Retinal pigment epithelial cell (primary cell): ENCODE measurements at regions not wholly inside any gene's neighbourhood (a gene's known extent, or its start where the extent isn't known, plus 50 kb on each side); places are given as distances from the start of the nearest gene placed in this dataset.
"Not testable (repeated sequence)": the region's sequence is repeated elsewhere in the genome, so short reads cannot be mapped to it uniquely, and the experiment has no call there.

ENCODE experiments used
- DNase-seq: peaks from one replicate; pipeline ENCODE4 v3.0.0-alpha.2; 2010; ENCODE audit warnings: low read depth
- H3K4me3 ChIP-seq: 2 replicates; pipeline ENCODE4 v1.5.1; 2011; ENCODE audit warnings: mild to moderate bottlenecking, low read length, control low read depth, moderate library complexity
- CTCF ChIP-seq: conservative IDR thresholded peaks from 2 replicates; pipeline ENCODE4 v1.5.1; 2011; ENCODE audit warnings: low read depth, low read length, control low read depth, inconsistent platforms

DNA sequence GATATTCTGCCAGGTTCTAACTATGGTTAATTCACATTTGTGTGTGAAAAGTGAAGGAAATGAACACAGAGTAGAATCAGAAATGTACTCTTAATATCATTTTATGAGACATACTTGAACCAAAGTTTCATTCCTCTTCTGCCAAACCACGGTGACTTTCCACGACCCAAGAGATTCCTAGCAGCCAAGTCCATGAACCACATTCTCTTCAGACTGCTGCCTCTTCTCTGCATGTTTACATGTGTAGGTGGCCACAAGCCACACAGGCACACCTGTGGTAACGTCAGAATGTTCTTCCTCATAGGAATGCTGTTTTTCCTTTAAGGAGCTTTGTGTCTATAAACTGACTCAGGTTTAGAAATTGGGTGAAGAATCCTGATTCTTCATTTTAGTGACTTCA is 1411.2 kb downstream of the RAPGEF2 start:
- no peak for TF ChIP-seq CTCF
- H3K4me3 ChIP-seq, result no peak overlapping the region
- no peak for DNase-seq

DNA sequence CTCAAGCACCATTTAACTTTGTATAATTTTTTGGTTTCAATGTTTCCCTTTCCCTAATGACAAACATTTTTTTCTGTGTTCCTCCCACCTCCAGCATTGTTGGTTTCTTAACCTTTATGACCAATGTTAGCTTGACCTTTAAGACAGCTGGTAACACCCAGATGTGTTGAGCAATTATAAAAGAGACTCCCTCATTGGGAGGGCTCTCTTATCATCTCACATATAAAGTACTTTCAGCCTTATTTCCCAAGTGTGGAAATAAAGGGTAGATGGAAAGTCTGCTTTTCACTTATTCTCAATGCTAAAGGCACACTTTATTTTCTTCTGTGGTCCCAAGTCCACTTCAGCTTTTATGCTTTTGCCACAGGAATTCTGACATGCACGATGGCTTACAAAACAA is 1420.4 kb downstream of the RAPGEF2 start:
- TF ChIP-seq CTCF, result no peak
- no peak overlapping the region for H3K4me3 ChIP-seq
- no peak for DNase-seq

GRCh38 chr4:160537681-160538080 is 1434.8 kb downstream of the RAPGEF2 start:
- DNase-seq, result no peak
- no peak overlapping the region for H3K4me3 ChIP-seq
- TF ChIP-seq CTCF, result no peak

DNA sequence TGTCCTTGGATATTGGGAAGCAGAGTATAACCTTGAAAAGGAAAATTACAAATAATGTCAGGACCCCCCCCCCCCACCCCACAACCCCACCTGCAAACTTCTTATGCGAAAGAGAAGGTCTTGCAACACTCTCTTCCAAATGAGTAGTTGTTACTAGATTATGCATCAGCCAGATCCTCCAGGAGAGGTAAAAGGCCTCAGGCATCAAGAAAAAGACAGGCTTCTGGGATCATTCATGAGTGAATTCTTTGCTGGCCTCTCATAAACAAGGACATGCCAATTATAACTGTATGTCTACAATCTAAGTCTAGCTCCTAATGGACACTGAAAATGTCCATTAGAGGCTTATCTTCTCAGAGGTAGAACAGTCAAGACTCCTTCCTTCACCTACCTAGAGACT is 1443.3 kb downstream of the RAPGEF2 start:
- no peak overlapping the region for H3K4me3 ChIP-seq
- peak; percentile 2 for DNase-seq
- TF ChIP-seq CTCF, result no peak

DNA sequence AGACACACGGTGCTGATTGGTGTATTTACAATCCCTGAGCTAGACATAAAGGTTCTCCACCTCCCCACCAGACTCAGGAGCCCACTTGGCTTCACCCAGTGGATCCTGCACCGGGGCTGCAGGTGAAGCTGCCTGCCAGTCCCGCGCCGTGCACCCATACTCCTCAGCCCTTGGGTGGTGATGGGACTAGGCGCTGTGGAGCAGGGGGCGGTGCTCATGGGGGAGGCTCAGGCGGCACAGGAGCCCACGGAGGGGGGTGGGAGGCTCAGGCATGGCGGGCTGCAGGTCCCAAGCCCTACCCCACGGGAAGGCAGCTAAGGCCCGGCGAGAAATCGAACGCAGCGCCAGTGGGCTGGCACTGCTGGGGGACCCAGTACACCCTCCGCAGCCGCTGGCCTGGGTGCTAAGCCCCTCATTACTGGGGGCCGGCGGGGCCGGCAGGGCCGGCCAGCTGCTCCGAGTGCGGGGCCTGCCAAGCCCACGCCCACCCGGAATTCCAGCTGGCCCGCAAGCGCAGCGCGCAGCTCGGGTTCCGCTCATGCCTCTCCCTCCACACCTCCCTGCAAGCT is 1447.2 kb downstream of the RAPGEF2 start:
- not testable (repeated sequence) for DNase-seq, H3K4me3 ChIP-seq

DNA sequence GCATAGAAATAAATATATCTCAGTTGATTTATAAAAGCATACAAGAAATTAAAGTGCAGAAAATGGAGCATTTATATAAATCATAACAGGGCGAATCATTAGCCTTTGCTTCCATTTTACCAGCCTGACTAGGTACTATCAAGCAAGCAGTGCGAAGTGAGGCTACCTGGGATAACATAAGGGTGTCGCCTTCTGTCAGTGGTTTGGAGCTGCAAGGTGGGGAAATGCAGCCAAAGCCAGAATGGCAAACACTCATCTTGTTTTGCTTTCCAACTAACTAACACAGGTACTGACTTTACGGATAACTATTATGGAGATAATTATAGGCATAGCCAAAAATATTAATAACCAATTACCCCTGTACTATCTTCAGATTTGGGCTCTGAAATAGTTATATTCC is 1459.8 kb downstream of the RAPGEF2 start:
- no peak overlapping the region for H3K4me3 ChIP-seq
- no peak for DNase-seq
- no peak for TF ChIP-seq CTCF

DNA sequence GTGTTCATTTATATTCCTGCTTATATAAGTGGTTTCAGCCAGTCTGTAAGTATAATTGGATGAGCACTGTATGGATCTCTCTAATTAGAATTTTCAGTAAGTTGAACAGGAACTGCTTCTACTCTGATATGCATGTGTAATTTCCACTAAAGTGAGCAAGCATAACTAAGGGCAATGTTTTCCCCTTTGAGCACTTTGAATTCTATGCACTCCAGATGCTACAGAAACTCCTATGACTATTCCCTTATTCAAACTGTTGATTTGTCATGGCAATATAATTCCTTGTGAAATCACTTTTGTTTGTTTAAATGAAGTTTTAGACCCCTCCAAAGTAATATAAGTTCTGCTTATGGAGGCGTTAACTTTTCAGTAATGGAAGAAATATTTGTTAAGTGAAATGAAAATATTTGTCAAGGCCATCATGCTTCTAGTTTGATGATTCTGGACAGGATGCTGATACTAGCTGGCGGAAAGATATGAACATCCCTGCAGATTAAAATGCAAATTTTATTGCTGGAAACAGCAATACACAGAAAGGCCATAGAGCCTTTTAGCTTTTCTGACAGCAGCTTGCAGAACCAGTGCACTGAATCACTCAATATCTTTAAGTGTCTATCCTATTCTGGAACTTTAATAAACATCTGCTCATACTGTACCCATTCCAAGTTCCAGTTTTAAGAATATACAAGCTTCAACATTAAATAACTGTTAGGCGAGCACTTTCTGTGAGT is 1460.8 kb downstream of the RAPGEF2 start:
- DNase-seq, result no peak
- no peak overlapping the region for H3K4me3 ChIP-seq
- TF ChIP-seq CTCF, result no peak

DNA sequence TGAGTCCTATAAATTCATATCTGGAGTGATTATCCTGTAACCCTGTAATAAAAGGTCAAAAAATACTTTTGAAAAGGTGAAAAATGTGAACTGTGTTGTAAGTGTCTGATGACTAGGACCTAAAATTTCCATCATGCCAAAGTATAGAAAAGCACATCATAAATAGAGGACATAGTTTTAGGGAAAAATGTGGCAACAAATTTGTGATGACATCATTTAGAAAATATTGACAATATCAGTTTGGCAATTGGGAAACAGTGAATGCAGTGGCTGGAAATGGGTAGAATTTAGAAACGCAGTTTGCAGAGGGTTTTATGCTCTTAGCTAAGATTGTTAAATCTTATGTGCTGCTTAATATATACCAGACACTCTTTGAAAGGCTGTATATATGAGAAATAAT is 1464.8 kb downstream of the RAPGEF2 start:
- no peak for DNase-seq
- no peak for TF ChIP-seq CTCF
- no peak overlapping the region for H3K4me3 ChIP-seq
